Fibroblast of lung (primary cell): ENCODE measurements at regions not wholly inside any gene's neighbourhood (a gene's known extent, or its start where the extent isn't known, plus 50 kb on each side); places are given as distances from the start of the nearest gene placed in this dataset.

Experiments
- EZH2 ChIP-seq: IDR thresholded peaks from 2 replicates; pipeline ENCODE4 v1.5.1; 2012; ENCODE audit warnings: low read length, control low read depth, mild to moderate bottlenecking; ENCODE audit errors: missing control alignments
- TF ChIP-seq, protein P1 (sequence below), 2 donors: IDR thresholded peaks in 1 of 2; conservative IDR thresholded peaks in 1 of 2; 1 replicate in 1 of 2; 2 replicates in 1 of 2; pipeline ENCODE4 v1.5.1; 2011 to 2012; ENCODE audit warnings: low read length in 2 of 2, control low read depth in 1 of 2, inconsistent platforms in 1 of 2, low read depth in 1 of 2, mild to moderate bottlenecking in 1 of 2

DNA sequence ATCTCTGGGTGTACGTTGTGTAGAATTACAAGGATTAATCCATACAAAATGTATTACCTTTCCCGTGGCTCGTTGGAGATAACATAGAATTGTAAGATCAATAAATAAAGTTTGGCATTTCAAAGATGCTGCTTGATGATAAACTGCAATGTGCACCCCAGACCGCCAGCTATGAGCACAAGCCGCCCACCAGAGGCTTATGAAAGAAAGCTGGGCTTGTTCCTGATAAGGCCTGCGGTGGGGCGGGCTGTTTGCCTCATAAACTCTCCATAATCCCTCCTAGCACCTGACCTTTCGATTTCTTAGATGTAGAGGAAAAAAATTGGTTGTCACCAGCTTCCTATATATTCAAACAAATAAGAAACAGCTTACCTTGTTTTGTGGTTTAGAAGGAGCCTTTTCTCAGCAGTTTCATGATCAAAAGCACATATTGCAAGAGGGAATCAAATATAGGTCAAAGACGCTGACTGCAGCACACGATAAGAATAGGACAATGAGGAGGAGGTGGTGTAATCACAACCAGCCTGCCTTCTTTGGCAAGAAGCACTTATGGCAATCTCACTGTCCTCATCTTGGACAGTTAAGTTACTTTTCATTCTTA is 293.6 kb downstream of the RMST start:
- TF ChIP-seq, protein P1, sequence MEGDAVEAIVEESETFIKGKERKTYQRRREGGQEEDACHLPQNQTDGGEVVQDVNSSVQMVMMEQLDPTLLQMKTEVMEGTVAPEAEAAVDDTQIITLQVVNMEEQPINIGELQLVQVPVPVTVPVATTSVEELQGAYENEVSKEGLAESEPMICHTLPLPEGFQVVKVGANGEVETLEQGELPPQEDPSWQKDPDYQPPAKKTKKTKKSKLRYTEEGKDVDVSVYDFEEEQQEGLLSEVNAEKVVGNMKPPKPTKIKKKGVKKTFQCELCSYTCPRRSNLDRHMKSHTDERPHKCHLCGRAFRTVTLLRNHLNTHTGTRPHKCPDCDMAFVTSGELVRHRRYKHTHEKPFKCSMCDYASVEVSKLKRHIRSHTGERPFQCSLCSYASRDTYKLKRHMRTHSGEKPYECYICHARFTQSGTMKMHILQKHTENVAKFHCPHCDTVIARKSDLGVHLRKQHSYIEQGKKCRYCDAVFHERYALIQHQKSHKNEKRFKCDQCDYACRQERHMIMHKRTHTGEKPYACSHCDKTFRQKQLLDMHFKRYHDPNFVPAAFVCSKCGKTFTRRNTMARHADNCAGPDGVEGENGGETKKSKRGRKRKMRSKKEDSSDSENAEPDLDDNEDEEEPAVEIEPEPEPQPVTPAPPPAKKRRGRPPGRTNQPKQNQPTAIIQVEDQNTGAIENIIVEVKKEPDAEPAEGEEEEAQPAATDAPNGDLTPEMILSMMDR (conservative IDR thresholded peaks at IDR 0.05 in 1 of 2, IDR thresholded peaks at IDR 0.05 in 1 of 2; ENCODE audit: low read depth in 1 of 2, low read length in 2 of 2) = no peak
- no peak for TF ChIP-seq EZH2
